Panc1 (cell line): ENCODE measurements at regions not wholly inside any gene's neighbourhood (a gene's known extent, or its start where the extent isn't known, plus 50 kb on each side); places are given as distances from the start of the nearest gene placed in this dataset.

Experiments
- ATAC-seq: fragments of 200-7000 bp; cut with Tn5 transposase; 2 replicates; pipeline ENCODE4 v1.9.1; 2020; ENCODE audit warnings: mild to moderate bottlenecking, moderate library complexity
- BruUV-seq: library from RNA; stranded (reverse); fragments of 400-500 nt; replicated peaks from 2 replicates; lab custom pipeline; 2021; lab: Mats Ljungman, UMichigan
- CTCF ChIA-PET: fragments of 300-600 bp; sonication (Branson Sonifier 250); formaldehyde crosslinking; loops from one replicate; lab custom pipeline; 2022; ENCODE audit warnings: antibody characterized with exemption; lab: Charles Lee
- POLR2A ChIA-PET: fragments of 300-600 bp; sonication (Branson Sonifier 250); formaldehyde crosslinking; loops from one replicate; lab custom pipeline; 2022; ENCODE audit warnings: antibody characterized with exemption; lab: Charles Lee
- DNase-seq: peaks from one replicate; pipeline ENCODE4 v3.0.0-alpha.2; 2010; ENCODE audit warnings: low read depth, low spot score
- H3K27ac ChIP-seq: 2 replicates; pipeline ENCODE4 v1.5.1; 2011; ENCODE audit warnings: mild to moderate bottlenecking, low read length, inconsistent platforms
- H3K27me3 ChIP-seq: fragments of 200-500 bp; sonication (Bioruptor generic); 2 replicates; pipeline ENCODE4 v1.6.0; 2014; ENCODE audit warnings: low read length, inconsistent platforms; ENCODE audit not compliant: control insufficient read depth, insufficient read depth
- H3K36me3 ChIP-seq: fragments of 200-500 bp; sonication (Bioruptor generic); 2 replicates; pipeline ENCODE4 v1.5.1; 2014; ENCODE audit warnings: inconsistent platforms, mild to moderate bottlenecking, low read length, moderate library complexity; ENCODE audit not compliant: control insufficient read depth, insufficient read depth
- H3K4me1 ChIP-seq: 2 replicates; pipeline ENCODE4 v1.5.1; 2011; ENCODE audit warnings: inconsistent platforms, mild to moderate bottlenecking, low read length, moderate library complexity; ENCODE audit not compliant: control insufficient read depth, insufficient read depth
- H3K4me3 ChIP-seq, 2 experiments: 2 replicates each; pipeline ENCODE4 v1.5.1; 2011 to 2012; ENCODE audit warnings: low read depth in 2 of 2, low read length in 2 of 2, mild to moderate bottlenecking in 2 of 2, inconsistent platforms in 1 of 2, moderate library complexity in 1 of 2
- H3K9me3 ChIP-seq: fragments of 200-500 bp; sonication (Bioruptor generic); 2 replicates; pipeline ENCODE4 v1.5.1; 2014; ENCODE audit warnings: low read depth, mild to moderate bottlenecking, inconsistent platforms, low read length, moderate library complexity; ENCODE audit not compliant: control insufficient read depth, insufficient read depth
- CTCF ChIP-seq: fragments of 450-650 bp; IDR thresholded peaks from 2 replicates; pipeline ENCODE4 v1.5.1; 2017; ENCODE audit warnings: mild to moderate bottlenecking
- POLR2AphosphoS5 ChIP-seq: IDR thresholded peaks from 2 replicates; pipeline ENCODE4 v1.6.1; 2012; ENCODE audit warnings: mild to moderate bottlenecking, low read depth, low read length, moderate library complexity
- REST ChIP-seq, 2 experiments: IDR thresholded peaks; 2 replicates each; pipeline ENCODE4 v1.6.1; 2011 to 2012; ENCODE audit warnings: low read depth in 2 of 2, control low read depth in 1 of 2, low read length in 1 of 2, mild to moderate bottlenecking in 1 of 2, moderate library complexity in 1 of 2; ENCODE audit not compliant: insufficient read depth in 1 of 2
- SIN3A ChIP-seq: IDR thresholded peaks from 2 replicates; pipeline ENCODE4 v1.6.1; 2012; ENCODE audit warnings: low read depth, mild to moderate bottlenecking, low read length, moderate library complexity, borderline replicate concordance; ENCODE audit not compliant: insufficient read depth
- TCF7L2 ChIP-seq: IDR thresholded peaks from 2 replicates; pipeline ENCODE4 v1.6.1; 2011; ENCODE audit warnings: mild to moderate bottlenecking, low read depth, low read length, inconsistent platforms
- in situ Hi-C: cut with HindIII; loops from 2 replicates; pipeline ENCODE4 v1.10.0; 2016; ENCODE audit warnings: low sequenced_read_pairs, low pct_unique_long_range_greater_than_20kb
- intact Hi-C: fragments of 100-400 bp; cut with micrococcal nuclease; formaldehyde crosslinking; loops from one replicate; pipeline ENCODE4 v1.10.0; 2022; ENCODE audit not compliant: unreplicated experiment

- intact Hi-C loops (no loop called here), in situ Hi-C loops (no loop called here)
- Histone ChIP-seq H3K27ac (no peak overlapping the region), H3K27me3 (no peaks in the 10 kb centered on the region), H3K9me3 (no peaks in the 10 kb centered on the region), H3K4me1 (no peaks in the 10 kb centered on the region), H3K36me3 (no peaks in the 10 kb centered on the region), H3K4me3 (no peak overlapping the region)
- no TSS peak for BruUV-seq
- DNase-seq: no peak
- ChIA-PET CTCF (no interaction called here), POLR2A (no interaction called here)
- ATAC-seq: no peak
- TF ChIP-seq REST (IDR thresholded peaks at IDR 0.05; ENCODE audit: insufficient read depth in 1 of 2, low read depth in 2 of 2, low read length in 1 of 2) (no peak), POLR2AphosphoS5 (no peak), SIN3A (no peak), CTCF (no peak), TCF7L2 (no peak)
Measured at GRCh38 chr16:7980133-7980483, 610.2 kb downstream of the TMEM114 start.

- Histone ChIP-seq H3K36me3 (no peaks in the 10 kb centered on the region), H3K9me3 (no peaks in the 10 kb centered on the region), H3K4me1 (no peaks in the 10 kb centered on the region), H3K4me3 (no peak overlapping the region), H3K27me3 (no peaks in the 10 kb centered on the region), H3K27ac (no peak overlapping the region)
- in situ Hi-C loops: no loop called here
- no TSS peak for BruUV-seq
- DNase-seq (no peak), ATAC-seq (no peak)
- ChIA-PET POLR2A (no interaction called here), CTCF (no interaction called here)
- no peak for TF ChIP-seq CTCF
- TF ChIP-seq SIN3A: no peak
- no peak for TF ChIP-seq TCF7L2
- no peak for TF ChIP-seq POLR2AphosphoS5
- TF ChIP-seq REST (IDR thresholded peaks at IDR 0.05; ENCODE audit: insufficient read depth in 1 of 2, low read depth in 2 of 2, low read length in 1 of 2): no peak
- intact Hi-C loops: no loop called here
Measured at GRCh38 chr16:7979448-7980132, 610.7 kb downstream of the TMEM114 start.
